ENCODE measurements at regions not wholly inside any gene's neighbourhood (a gene's known extent, or its start where the extent isn't known, plus 50 kb on each side); places are given as distances from the start of the nearest gene placed in this dataset.

DNA sequence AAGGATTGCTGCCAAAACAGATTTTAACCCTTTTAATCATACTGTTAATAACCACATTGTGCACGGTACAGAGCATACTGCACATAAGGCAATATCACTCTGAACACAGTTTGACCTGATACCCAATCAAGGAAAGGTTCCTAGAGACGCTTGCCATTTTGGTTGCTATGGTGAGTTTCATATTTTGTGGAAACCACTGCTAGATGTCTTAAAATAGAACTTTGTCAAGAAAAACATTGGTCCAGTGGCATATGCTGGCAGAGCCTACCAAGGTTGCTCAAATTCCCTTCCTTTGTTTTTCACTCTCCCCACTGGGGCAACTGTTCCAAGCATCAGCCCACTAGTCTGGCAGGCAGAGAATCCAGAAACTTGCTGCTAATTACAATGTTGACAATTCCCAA is 114.8 kb upstream of the DPYD start:
- no peak overlapping the region for H3K4me3 ChIP-seq (ENCODE audit: low read depth, low read length)
- TF ChIP-seq, protein P1, sequence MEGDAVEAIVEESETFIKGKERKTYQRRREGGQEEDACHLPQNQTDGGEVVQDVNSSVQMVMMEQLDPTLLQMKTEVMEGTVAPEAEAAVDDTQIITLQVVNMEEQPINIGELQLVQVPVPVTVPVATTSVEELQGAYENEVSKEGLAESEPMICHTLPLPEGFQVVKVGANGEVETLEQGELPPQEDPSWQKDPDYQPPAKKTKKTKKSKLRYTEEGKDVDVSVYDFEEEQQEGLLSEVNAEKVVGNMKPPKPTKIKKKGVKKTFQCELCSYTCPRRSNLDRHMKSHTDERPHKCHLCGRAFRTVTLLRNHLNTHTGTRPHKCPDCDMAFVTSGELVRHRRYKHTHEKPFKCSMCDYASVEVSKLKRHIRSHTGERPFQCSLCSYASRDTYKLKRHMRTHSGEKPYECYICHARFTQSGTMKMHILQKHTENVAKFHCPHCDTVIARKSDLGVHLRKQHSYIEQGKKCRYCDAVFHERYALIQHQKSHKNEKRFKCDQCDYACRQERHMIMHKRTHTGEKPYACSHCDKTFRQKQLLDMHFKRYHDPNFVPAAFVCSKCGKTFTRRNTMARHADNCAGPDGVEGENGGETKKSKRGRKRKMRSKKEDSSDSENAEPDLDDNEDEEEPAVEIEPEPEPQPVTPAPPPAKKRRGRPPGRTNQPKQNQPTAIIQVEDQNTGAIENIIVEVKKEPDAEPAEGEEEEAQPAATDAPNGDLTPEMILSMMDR (IDR thresholded peaks at IDR 0.05; ENCODE audit: low read depth, low read length, missing control alignments) = no peak
- no peak for DNase-seq (ENCODE audit: low read depth)

GRCh38 chr1:98034505-98034904 is 113.7 kb upstream of the DPYD start:
- no peak overlapping the region for H3K4me3 ChIP-seq (ENCODE audit: low read depth, low read length)
- TF ChIP-seq, protein P1 (IDR thresholded peaks at IDR 0.05; ENCODE audit: low read depth, low read length, missing control alignments) = no peak
- no peak for DNase-seq (ENCODE audit: low read depth)

DNA sequence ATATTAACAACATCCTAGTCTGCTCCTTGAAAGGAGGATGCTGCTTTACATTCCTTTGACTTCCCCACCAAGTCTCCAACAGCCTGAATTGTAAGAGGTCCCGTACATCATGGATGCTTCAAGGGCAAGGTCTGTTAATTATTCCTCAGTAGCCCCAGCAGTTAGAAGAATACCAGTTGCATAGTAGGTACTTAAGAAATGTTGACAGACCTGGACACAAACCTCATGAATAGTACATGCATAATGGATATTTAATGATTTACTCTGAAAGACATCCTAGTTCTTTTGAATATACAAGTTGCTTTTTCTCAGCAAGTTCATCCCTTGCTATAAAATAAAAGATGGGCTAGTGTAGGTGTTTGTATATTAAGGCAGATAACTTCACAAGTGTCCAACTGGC is 112.1 kb upstream of the DPYD start:
- TF ChIP-seq, protein P1 (IDR thresholded peaks at IDR 0.05; ENCODE audit: low read depth, low read length, missing control alignments) = no peak
- H3K4me3 ChIP-seq (ENCODE audit: low read depth, low read length) = no peak overlapping the region
- DNase-seq (ENCODE audit: low read depth) = no peak

GRCh38 chr1:98030976-98031375 is 110.1 kb upstream of the DPYD start:
- H3K4me3 ChIP-seq (ENCODE audit: low read depth, low read length) = no peak overlapping the region
- DNase-seq (ENCODE audit: low read depth) = no peak
- TF ChIP-seq, protein P1 (IDR thresholded peaks at IDR 0.05; ENCODE audit: low read depth, low read length, missing control alignments) = no peak

GRCh38 chr1:98030483-98030882 is 109.6 kb upstream of the DPYD start:
- no peak overlapping the region for H3K4me3 ChIP-seq (ENCODE audit: low read depth, low read length)
- no peak for DNase-seq (ENCODE audit: low read depth)
- TF ChIP-seq, protein P1 (IDR thresholded peaks at IDR 0.05; ENCODE audit: low read depth, low read length, missing control alignments) = no peak

DNA sequence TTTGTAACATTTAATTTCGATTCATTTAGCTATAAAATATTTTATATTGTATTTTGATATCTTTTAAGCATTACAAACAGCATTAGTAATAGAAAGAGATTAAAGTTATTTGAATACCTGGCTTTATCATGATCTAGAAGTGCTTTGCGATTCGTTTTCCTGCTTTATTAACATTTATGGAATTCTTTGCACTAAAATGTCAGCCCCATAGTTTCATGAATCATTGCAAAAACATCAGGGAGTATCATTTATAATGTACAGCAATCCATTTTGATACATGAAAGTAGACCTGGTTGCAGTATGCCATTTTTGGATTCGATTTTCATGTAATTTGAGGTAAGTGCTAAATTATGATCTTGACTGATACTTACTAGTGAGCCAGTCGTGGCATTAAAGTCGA is 108.0 kb upstream of the DPYD start:
- no peak overlapping the region for H3K4me3 ChIP-seq (ENCODE audit: low read depth, low read length)
- DNase-seq (ENCODE audit: low read depth) = no peak
- TF ChIP-seq, protein P1 (IDR thresholded peaks at IDR 0.05; ENCODE audit: low read depth, low read length, missing control alignments) = no peak

GRCh38 chr1:98027103-98027705 is 106.4 kb upstream of the DPYD start:
- TF ChIP-seq, protein P1 (IDR thresholded peaks at IDR 0.05; ENCODE audit: low read depth, low read length, missing control alignments) = no peak
- H3K4me3 ChIP-seq (ENCODE audit: low read depth, low read length) = no peak overlapping the region
- DNase-seq (ENCODE audit: low read depth) = no peak

Data from GM12864 (cell line).